ENCODE measurements at regions not wholly inside any gene's neighbourhood (a gene's known extent, or its start where the extent isn't known, plus 50 kb on each side); places are given as distances from the start of the nearest gene placed in this dataset.

- Histone ChIP-seq H3K4me1 (ENCODE audit: control insufficient read depth in 1 of 2, insufficient read depth in 2 of 2, low read length in 2 of 2) (no peaks in the 10 kb centered on the region), H3K36me3 (ENCODE audit: control insufficient read depth in 1 of 2, insufficient read depth in 2 of 2, low read length in 2 of 2) (no peaks in the 10 kb centered on the region), H3K4me3 (ENCODE audit: low read depth in 1 of 2, low read length in 2 of 2) (no peak overlapping the region), H3K9me3 (ENCODE audit: control insufficient read depth in 1 of 2, low read length in 2 of 2) (no peaks in the 10 kb centered on the region), H3K27ac (ENCODE audit: low read length) (no peak overlapping the region), H3K27me3 (ENCODE audit: low read depth, low read length) (no peaks in the 10 kb centered on the region)
Observed at GRCh38 chr6:1516742-1517520, 92.8 kb upstream of the FOXC1 start.

GRCh38 chr6:1518855-1519254 lies 90.9 kb upstream of the FOXC1 start:
- Histone ChIP-seq H3K27ac (ENCODE audit: low read length) (no peak overlapping the region), H3K4me1 (ENCODE audit: control insufficient read depth in 1 of 2, insufficient read depth in 2 of 2, low read length in 2 of 2) (no peaks in the 10 kb centered on the region), H3K36me3 (ENCODE audit: control insufficient read depth in 1 of 2, insufficient read depth in 2 of 2, low read length in 2 of 2) (no peaks in the 10 kb centered on the region), H3K27me3 (ENCODE audit: low read depth, low read length) (no peaks in the 10 kb centered on the region), H3K9me3 (ENCODE audit: control insufficient read depth in 1 of 2, low read length in 2 of 2) (no peaks in the 10 kb centered on the region), H3K4me3 (ENCODE audit: low read depth in 1 of 2, low read length in 2 of 2) (no peak overlapping the region)

- no peaks in the 10 kb centered on the region for H3K4me1 ChIP-seq (ENCODE audit: control insufficient read depth in 1 of 2, insufficient read depth in 2 of 2, low read length in 2 of 2)
- no peak overlapping the region for H3K4me3 ChIP-seq (ENCODE audit: low read depth in 1 of 2, low read length in 2 of 2)
- no peaks in the 10 kb centered on the region for H3K27me3 ChIP-seq (ENCODE audit: low read depth, low read length)
- H3K36me3 ChIP-seq (ENCODE audit: control insufficient read depth in 1 of 2, insufficient read depth in 2 of 2, low read length in 2 of 2) = no peaks in the 10 kb centered on the region
- no peak overlapping the region for H3K27ac ChIP-seq (ENCODE audit: low read length)
- no peaks in the 10 kb centered on the region for H3K9me3 ChIP-seq (ENCODE audit: control insufficient read depth in 1 of 2, low read length in 2 of 2)
Observed at GRCh38 chr6:1519597-1519996, 90.1 kb upstream of the FOXC1 start.

- H3K4me3 ChIP-seq (ENCODE audit: low read depth in 1 of 2, low read length in 2 of 2) = no peak overlapping the region
- peaks cover 14 to 18% of the 10 kb centered on the region in 2 donors for H3K4me1 ChIP-seq (ENCODE audit: control insufficient read depth in 1 of 2, insufficient read depth in 2 of 2, low read length in 2 of 2)
- no peaks in the 10 kb centered on the region for H3K27me3 ChIP-seq (ENCODE audit: low read depth, low read length)
- H3K36me3 ChIP-seq (ENCODE audit: control insufficient read depth in 1 of 2, insufficient read depth in 2 of 2, low read length in 2 of 2) = no peaks in the 10 kb centered on the region
- H3K27ac ChIP-seq (ENCODE audit: low read length) = no peak overlapping the region
- H3K9me3 ChIP-seq (ENCODE audit: control insufficient read depth in 1 of 2, low read length in 2 of 2) = no peaks in the 10 kb centered on the region
Observed at GRCh38 chr6:1522779-1523178, 86.9 kb upstream of the FOXC1 start.

- H3K9me3 ChIP-seq (ENCODE audit: control insufficient read depth in 1 of 2, low read length in 2 of 2) = no peaks in the 10 kb centered on the region
- H3K4me1 ChIP-seq (ENCODE audit: control insufficient read depth in 1 of 2, insufficient read depth in 2 of 2, low read length in 2 of 2) = peaks cover 14 to 18% of the 10 kb centered on the region in 2 donors
- no peaks in the 10 kb centered on the region for H3K36me3 ChIP-seq (ENCODE audit: control insufficient read depth in 1 of 2, insufficient read depth in 2 of 2, low read length in 2 of 2)
- H3K27me3 ChIP-seq (ENCODE audit: low read depth, low read length) = no peaks in the 10 kb centered on the region
- H3K27ac ChIP-seq (ENCODE audit: low read length) = no peak overlapping the region
- peak overlapping the region in 1 of 2 donors; percentile 21 for H3K4me3 ChIP-seq (ENCODE audit: low read depth in 1 of 2, low read length in 2 of 2)
Observed at GRCh38 chr6:1524040-1524480, 85.7 kb upstream of the FOXC1 start.

GRCh38 chr6:1525364-1526038 lies 84.2 kb upstream of the FOXC1 start:
- Histone ChIP-seq H3K9me3 (ENCODE audit: control insufficient read depth in 1 of 2, low read length in 2 of 2) (no peaks in the 10 kb centered on the region), H3K4me1 (ENCODE audit: control insufficient read depth in 1 of 2, insufficient read depth in 2 of 2, low read length in 2 of 2) (peaks cover 14 to 18% of the 10 kb centered on the region in 2 donors), H3K4me3 (ENCODE audit: low read depth in 1 of 2, low read length in 2 of 2) (no peak overlapping the region), H3K36me3 (ENCODE audit: control insufficient read depth in 1 of 2, insufficient read depth in 2 of 2, low read length in 2 of 2) (no peaks in the 10 kb centered on the region), H3K27ac (ENCODE audit: low read length) (no peak overlapping the region), H3K27me3 (ENCODE audit: low read depth, low read length) (no peaks in the 10 kb centered on the region)

GRCh38 chr6:1526398-1527072 lies 83.2 kb upstream of the FOXC1 start:
- Histone ChIP-seq H3K4me3 (ENCODE audit: low read depth in 1 of 2, low read length in 2 of 2) (peak overlapping the region in 1 of 2 donors; percentile 12), H3K27me3 (ENCODE audit: low read depth, low read length) (no peaks in the 10 kb centered on the region), H3K4me1 (ENCODE audit: control insufficient read depth in 1 of 2, insufficient read depth in 2 of 2, low read length in 2 of 2) (peaks cover 14 to 18% of the 10 kb centered on the region in 2 donors), H3K27ac (ENCODE audit: low read length) (no peak overlapping the region), H3K9me3 (ENCODE audit: control insufficient read depth in 1 of 2, low read length in 2 of 2) (no peaks in the 10 kb centered on the region), H3K36me3 (ENCODE audit: control insufficient read depth in 1 of 2, insufficient read depth in 2 of 2, low read length in 2 of 2) (no peaks in the 10 kb centered on the region)

- H3K27ac ChIP-seq (ENCODE audit: low read length) = no peak overlapping the region
- H3K27me3 ChIP-seq (ENCODE audit: low read depth, low read length) = no peaks in the 10 kb centered on the region
- H3K4me3 ChIP-seq (ENCODE audit: low read depth in 1 of 2, low read length in 2 of 2) = peak overlapping the region in 1 of 2 donors; percentile 12
- H3K36me3 ChIP-seq (ENCODE audit: control insufficient read depth in 1 of 2, insufficient read depth in 2 of 2, low read length in 2 of 2) = no peaks in the 10 kb centered on the region
- no peaks in the 10 kb centered on the region for H3K9me3 ChIP-seq (ENCODE audit: control insufficient read depth in 1 of 2, low read length in 2 of 2)
- H3K4me1 ChIP-seq (ENCODE audit: control insufficient read depth in 1 of 2, insufficient read depth in 2 of 2, low read length in 2 of 2) = peaks cover 14 to 18% of the 10 kb centered on the region in 2 donors
Observed at GRCh38 chr6:1527073-1527457, 82.7 kb upstream of the FOXC1 start.

- Histone ChIP-seq H3K4me1 (ENCODE audit: control insufficient read depth in 1 of 2, insufficient read depth in 2 of 2, low read length in 2 of 2) (no peaks in the 10 kb centered on the region), H3K27me3 (ENCODE audit: low read depth, low read length) (no peaks in the 10 kb centered on the region), H3K4me3 (ENCODE audit: low read depth in 1 of 2, low read length in 2 of 2) (no peak overlapping the region), H3K36me3 (ENCODE audit: control insufficient read depth in 1 of 2, insufficient read depth in 2 of 2, low read length in 2 of 2) (no peaks in the 10 kb centered on the region), H3K27ac (ENCODE audit: low read length) (no peak overlapping the region), H3K9me3 (ENCODE audit: control insufficient read depth in 1 of 2, low read length in 2 of 2) (no peaks in the 10 kb centered on the region)
Observed at GRCh38 chr6:1535295-1535694, 74.4 kb upstream of the FOXC1 start.

- Histone ChIP-seq H3K4me1 (ENCODE audit: control insufficient read depth in 1 of 2, insufficient read depth in 2 of 2, low read length in 2 of 2) (no peaks in the 10 kb centered on the region), H3K9me3 (ENCODE audit: control insufficient read depth in 1 of 2, low read length in 2 of 2) (no peaks in the 10 kb centered on the region), H3K27ac (ENCODE audit: low read length) (no peak overlapping the region), H3K27me3 (ENCODE audit: low read depth, low read length) (no peaks in the 10 kb centered on the region), H3K4me3 (ENCODE audit: low read depth in 1 of 2, low read length in 2 of 2) (no peak overlapping the region), H3K36me3 (ENCODE audit: control insufficient read depth in 1 of 2, insufficient read depth in 2 of 2, low read length in 2 of 2) (no peaks in the 10 kb centered on the region)
Observed at GRCh38 chr6:1536526-1537429, 72.9 kb upstream of the FOXC1 start.

Measured in muscle layer of duodenum (tissue), 2 donors.